Hematopoietic multipotent progenitor cell treated with erythropoietin and hydrocortisone succinate and interleukin-3 and kit ligand, for 4 days (in vitro differentiated cells): ENCODE measurements at regions not wholly inside any gene's neighbourhood (a gene's known extent, or its start where the extent isn't known, plus 50 kb on each side); places are given as distances from the start of the nearest gene placed in this dataset.
A peak's percentile ranks its signal among the peaks of the same experiment; 100 is the strongest.
"Not testable (repeated sequence)": the region's sequence is repeated elsewhere in the genome, so short reads cannot be mapped to it uniquely, and the experiment has no call there.

Experiments
- DNase-seq: peaks from one replicate; pipeline ENCODE4 v3.0.0-alpha.2; 2015

- peak; percentile 57 for DNase-seq
Observed at GRCh38 chr6:15089569-15090144, 156.2 kb upstream of the JARID2 start.

GRCh38 chr6:15090145-15090579 is 155.7 kb upstream of the JARID2 start:
- peak; percentile 76 for DNase-seq

GRCh38 chr6:15090745-15091384 is 155.0 kb upstream of the JARID2 start:
- no peak for DNase-seq

- peak; percentile 91 for DNase-seq
Observed at GRCh38 chr6:15096894-15097837, 148.7 kb upstream of the JARID2 start.

GRCh38 chr6:15101130-15101529 is 144.7 kb upstream of the JARID2 start:
- DNase-seq, result no peak

- DNase-seq, result no peak
Observed at GRCh38 chr6:15102241-15102640, 143.6 kb upstream of the JARID2 start.

GRCh38 chr6:15106958-15107643 is 138.8 kb upstream of the JARID2 start:
- peak; percentile 84 for DNase-seq

- no peak for DNase-seq
Observed at GRCh38 chr6:15107644-15108382, 138.1 kb upstream of the JARID2 start.

- no peak for DNase-seq
Observed at GRCh38 chr6:15108383-15108715, 137.5 kb upstream of the JARID2 start.

GRCh38 chr6:15109338-15110090 is 136.4 kb upstream of the JARID2 start:
- peak; percentile 50 for DNase-seq

GRCh38 chr6:15110726-15111354 is 135.0 kb upstream of the JARID2 start:
- no peak for DNase-seq

GRCh38 chr6:15111576-15111975 is 134.3 kb upstream of the JARID2 start:
- DNase-seq, result not testable (repeated sequence)

GRCh38 chr6:15113587-15113986 is 132.3 kb upstream of the JARID2 start:
- no peak for DNase-seq

- DNase-seq, result no peak
Observed at GRCh38 chr6:15114061-15114460, 131.8 kb upstream of the JARID2 start.

GRCh38 chr6:15116889-15117288 is 129.0 kb upstream of the JARID2 start:
- DNase-seq, result no peak

- no peak for DNase-seq
Observed at GRCh38 chr6:15121443-15121842, 124.4 kb upstream of the JARID2 start.

GRCh38 chr6:15121977-15122550 is 123.8 kb upstream of the JARID2 start:
- no peak for DNase-seq

GRCh38 chr6:15129887-15130286 is 116.0 kb upstream of the JARID2 start:
- no peak for DNase-seq

GRCh38 chr6:15131234-15131633 is 114.6 kb upstream of the JARID2 start:
- DNase-seq, result no peak

- no peak for DNase-seq
Observed at GRCh38 chr6:15131651-15132061, 114.2 kb upstream of the JARID2 start.

GRCh38 chr6:15132167-15132566 is 113.7 kb upstream of the JARID2 start:
- no peak for DNase-seq
